DND-41 (cell line): ENCODE measurements at regions not wholly inside any gene's neighbourhood (a gene's known extent, or its start where the extent isn't known, plus 50 kb on each side); places are given as distances from the start of the nearest gene placed in this dataset.

Experiments
- EZH2 ChIP-seq: IDR thresholded peaks from 3 replicates; pipeline ENCODE4 v1.6.1; 2012; ENCODE audit warnings: borderline replicate concordance, low read depth, mild to moderate bottlenecking, moderate library complexity, low read length, inconsistent platforms; ENCODE audit not compliant: severe bottlenecking
- TF ChIP-seq, protein P1 (sequence below): IDR thresholded peaks from 2 replicates; pipeline ENCODE4 v1.5.1; 2012; ENCODE audit warnings: borderline replicate concordance, low read length, moderate library complexity, mild to moderate bottlenecking; ENCODE audit not compliant: poor library complexity, severe bottlenecking; ENCODE audit errors: extremely low read depth

DNA sequence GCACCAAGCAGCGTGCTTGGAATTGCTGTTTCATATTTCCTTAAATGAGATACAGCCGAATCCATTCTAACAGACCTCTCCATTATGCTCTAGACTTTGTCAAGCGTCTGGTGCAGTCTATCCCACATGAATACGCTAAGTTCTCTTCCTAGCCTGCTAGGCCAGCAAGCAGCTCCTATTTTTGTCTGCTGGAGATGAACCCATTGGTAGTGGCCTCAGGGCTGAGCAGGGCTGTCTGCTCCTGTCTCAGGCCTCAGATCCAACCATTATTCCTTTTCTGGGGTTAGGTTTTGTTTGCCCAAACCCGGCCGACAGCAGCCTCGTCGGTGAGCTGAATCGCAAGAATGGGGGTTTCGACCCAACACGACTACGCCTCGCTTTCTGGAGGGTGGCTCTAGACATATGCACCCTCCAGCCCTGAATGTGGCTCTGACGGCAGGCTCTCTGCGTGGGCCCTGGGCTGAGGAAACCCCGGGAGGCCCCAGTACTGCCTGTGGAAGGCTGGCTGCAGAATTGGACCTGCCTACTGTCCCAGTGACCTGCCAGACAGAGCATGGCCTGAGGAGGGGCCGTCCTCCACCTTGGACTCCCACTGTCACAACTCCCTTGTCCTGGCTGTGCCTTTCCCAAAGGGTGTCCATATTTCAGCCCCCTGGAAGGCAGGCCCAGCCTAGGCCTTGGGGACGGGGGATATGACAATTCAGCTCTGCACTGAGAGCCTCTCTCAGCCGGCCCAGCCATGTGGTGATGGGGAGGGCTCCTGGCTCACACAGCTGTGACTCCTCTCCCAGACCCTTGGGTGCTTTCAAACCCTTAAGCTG is 267.9 kb upstream of the TCERG1L start:
- TF ChIP-seq, protein P1, sequence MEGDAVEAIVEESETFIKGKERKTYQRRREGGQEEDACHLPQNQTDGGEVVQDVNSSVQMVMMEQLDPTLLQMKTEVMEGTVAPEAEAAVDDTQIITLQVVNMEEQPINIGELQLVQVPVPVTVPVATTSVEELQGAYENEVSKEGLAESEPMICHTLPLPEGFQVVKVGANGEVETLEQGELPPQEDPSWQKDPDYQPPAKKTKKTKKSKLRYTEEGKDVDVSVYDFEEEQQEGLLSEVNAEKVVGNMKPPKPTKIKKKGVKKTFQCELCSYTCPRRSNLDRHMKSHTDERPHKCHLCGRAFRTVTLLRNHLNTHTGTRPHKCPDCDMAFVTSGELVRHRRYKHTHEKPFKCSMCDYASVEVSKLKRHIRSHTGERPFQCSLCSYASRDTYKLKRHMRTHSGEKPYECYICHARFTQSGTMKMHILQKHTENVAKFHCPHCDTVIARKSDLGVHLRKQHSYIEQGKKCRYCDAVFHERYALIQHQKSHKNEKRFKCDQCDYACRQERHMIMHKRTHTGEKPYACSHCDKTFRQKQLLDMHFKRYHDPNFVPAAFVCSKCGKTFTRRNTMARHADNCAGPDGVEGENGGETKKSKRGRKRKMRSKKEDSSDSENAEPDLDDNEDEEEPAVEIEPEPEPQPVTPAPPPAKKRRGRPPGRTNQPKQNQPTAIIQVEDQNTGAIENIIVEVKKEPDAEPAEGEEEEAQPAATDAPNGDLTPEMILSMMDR: no peak
- no peak for TF ChIP-seq EZH2
